Mesenchymal stem cell (in vitro differentiated cells and primary cell): ENCODE measurements at regions not wholly inside any gene's neighbourhood (a gene's known extent, or its start where the extent isn't known, plus 50 kb on each side); places are given as distances from the start of the nearest gene placed in this dataset.

ENCODE experiments used
- DNase-seq: peaks from one replicate; pipeline ENCODE4 v3.0.0-alpha.2; 2013
- H2AFZ ChIP-seq: one replicate; pipeline ENCODE4 v1.6.1; 2013; ENCODE audit warnings: low read depth, mild to moderate bottlenecking, control low read depth, inconsistent platforms, low read length, moderate library complexity
- H2AK5ac ChIP-seq: 2 replicates; pipeline ENCODE4 v1.6.1; 2013; ENCODE audit warnings: low read length, moderate library complexity, mild to moderate bottlenecking, inconsistent platforms; ENCODE audit not compliant: severe bottlenecking
- H2BK120ac ChIP-seq: one replicate; pipeline ENCODE4 v1.6.1; 2013; ENCODE audit warnings: low read depth, mild to moderate bottlenecking, inconsistent platforms, low read length, moderate library complexity
- H2BK12ac ChIP-seq, 2 experiments: one replicate each; pipeline ENCODE4 v1.6.1; 2013; ENCODE audit warnings: inconsistent platforms in 2 of 2, low read length in 2 of 2, mild to moderate bottlenecking in 2 of 2, moderate library complexity in 2 of 2, control low read depth in 1 of 2
- H2BK15ac ChIP-seq: one replicate; pipeline ENCODE4 v1.6.1; 2013; ENCODE audit warnings: mild to moderate bottlenecking, low read depth, inconsistent platforms; ENCODE audit not compliant: poor library complexity, severe bottlenecking
- H2BK5ac ChIP-seq: 2 replicates; pipeline ENCODE4 v1.6.1; 2013; ENCODE audit warnings: low read depth, mild to moderate bottlenecking, low read length, control low read depth, inconsistent platforms; ENCODE audit not compliant: poor library complexity, severe bottlenecking
- H3K14ac ChIP-seq, 2 experiments: one replicate each; pipeline ENCODE4 v1.6.1; 2013; ENCODE audit warnings: inconsistent platforms in 2 of 2, low read length in 2 of 2, control low read depth in 1 of 2, mild to moderate bottlenecking in 1 of 2, moderate library complexity in 1 of 2
- H3K18ac ChIP-seq, 2 experiments: one replicate each; pipeline ENCODE4 v1.6.1; 2013; ENCODE audit warnings: inconsistent platforms in 2 of 2, low read length in 2 of 2, control low read depth in 1 of 2, low read depth in 1 of 2, mild to moderate bottlenecking in 1 of 2
- H3K23ac ChIP-seq, 2 experiments: one replicate each; pipeline ENCODE4 v1.6.1; 2013; ENCODE audit warnings: inconsistent platforms in 2 of 2, low read length in 2 of 2, mild to moderate bottlenecking in 2 of 2, moderate library complexity in 2 of 2, control low read depth in 1 of 2
- H3K27ac ChIP-seq: 2 replicates; pipeline ENCODE4 v1.5.1; 2013; ENCODE audit warnings: mild to moderate bottlenecking, moderate library complexity, low read length, control low read depth, inconsistent platforms; ENCODE audit not compliant: poor library complexity, severe bottlenecking
- H3K27me3 ChIP-seq, 2 experiments: 2 replicates each; pipeline versions ENCODE4 v1.6.1 to v1.7.0; 2013; ENCODE audit warnings: low read length in 2 of 2, mild to moderate bottlenecking in 2 of 2, moderate library complexity in 2 of 2, control low read depth in 1 of 2, inconsistent platforms in 1 of 2; ENCODE audit not compliant: control insufficient read depth in 1 of 2, insufficient read depth in 1 of 2
- H3K36me3 ChIP-seq, 2 experiments: 2 replicates each; pipeline versions ENCODE4 v1.6.1 to v1.7.0; 2013; ENCODE audit warnings: low read length in 2 of 2, control low read depth in 1 of 2, inconsistent platforms in 1 of 2, low read depth in 1 of 2, mild to moderate bottlenecking in 1 of 2; ENCODE audit not compliant: insufficient read depth in 2 of 2, control insufficient read depth in 1 of 2
- H3K4ac ChIP-seq, 2 experiments: one replicate each; pipeline ENCODE4 v1.6.1; 2013; ENCODE audit warnings: inconsistent platforms in 2 of 2, low read length in 2 of 2, mild to moderate bottlenecking in 2 of 2, moderate library complexity in 2 of 2, control low read depth in 1 of 2, low read depth in 1 of 2
- H3K4me1 ChIP-seq: 2 replicates; pipeline ENCODE4 v1.6.1; 2013; ENCODE audit warnings: low read depth, low read length, control low read depth; ENCODE audit not compliant: control insufficient read depth, insufficient read depth
- H3K4me2 ChIP-seq: 2 replicates; pipeline ENCODE4 v1.6.1; 2013; ENCODE audit warnings: low read length, mild to moderate bottlenecking, inconsistent platforms; ENCODE audit not compliant: poor library complexity, severe bottlenecking
- H3K4me3 ChIP-seq, 2 experiments: 2 replicates each; pipeline versions ENCODE4 v1.5.1 to v1.7.0; 2013; ENCODE audit warnings: low read length in 2 of 2, mild to moderate bottlenecking in 2 of 2, control low read depth in 1 of 2, low read depth in 1 of 2; ENCODE audit not compliant: insufficient read depth in 1 of 2
- H3K79me1 ChIP-seq: replicated peaks from 2 replicates; pipeline ENCODE4 v1.6.1; 2013; ENCODE audit warnings: mild to moderate bottlenecking, control low read depth, low read length, inconsistent platforms; ENCODE audit not compliant: poor library complexity, severe bottlenecking
- H3K9ac ChIP-seq: 2 replicates; pipeline ENCODE4 v1.7.0; 2013; ENCODE audit warnings: mild to moderate bottlenecking, low read length, moderate library complexity
- H3K9me3 ChIP-seq: 2 replicates; pipeline ENCODE4 v1.7.0; 2013; ENCODE audit warnings: mild to moderate bottlenecking, low read length; ENCODE audit not compliant: control insufficient read depth
- H4K8ac ChIP-seq: one replicate; pipeline ENCODE4 v1.6.1; 2013; ENCODE audit warnings: inconsistent platforms, mild to moderate bottlenecking, low read length, moderate library complexity
- H4K91ac ChIP-seq: one replicate; pipeline ENCODE4 v1.6.1; 2013; ENCODE audit warnings: mild to moderate bottlenecking, low read length, inconsistent platforms
- WGBS: methylation state at CpG from one replicate; pipeline ENCODE4 v1.1.7; 2013; ENCODE audit warnings: mixed read lengths; 5-methylcytosine and 5-hydroxymethylcytosine counted together

GRCh38 chr1:90841473-90841872 lies 124.4 kb upstream of the BARHL2 start:
- Histone ChIP-seq H4K8ac (no peak overlapping the region), H3K9ac (no peak overlapping the region), H3K14ac (no peak overlapping the region), H2BK5ac (no peak overlapping the region), H2AFZ (no peak overlapping the region), H2BK12ac (no peak overlapping the region), H3K9me3 (no peaks in the 10 kb centered on the region), H2BK15ac (peak overlapping the region; percentile 4), H2AK5ac (no peak overlapping the region), H3K23ac (no peak overlapping the region), H3K4me3 (no peak overlapping the region), H3K4me2 (no peak overlapping the region), H3K36me3 (no peaks in the 10 kb centered on the region), H2BK120ac (no peak overlapping the region), H3K4ac (no peak overlapping the region), H3K18ac (no peak overlapping the region), H3K4me1 (no peaks in the 10 kb centered on the region), H3K79me1 (no peaks in the 10 kb centered on the region), H4K91ac (no peak overlapping the region), H3K27ac (no peak overlapping the region), H3K27me3 (peaks cover 5 to 72% of the 10 kb centered on the region in 2 experiments)
- 42% methylated on average over 8 of the region's 21 CpGs for WGBS
- DNase-seq = no peak

DNA sequence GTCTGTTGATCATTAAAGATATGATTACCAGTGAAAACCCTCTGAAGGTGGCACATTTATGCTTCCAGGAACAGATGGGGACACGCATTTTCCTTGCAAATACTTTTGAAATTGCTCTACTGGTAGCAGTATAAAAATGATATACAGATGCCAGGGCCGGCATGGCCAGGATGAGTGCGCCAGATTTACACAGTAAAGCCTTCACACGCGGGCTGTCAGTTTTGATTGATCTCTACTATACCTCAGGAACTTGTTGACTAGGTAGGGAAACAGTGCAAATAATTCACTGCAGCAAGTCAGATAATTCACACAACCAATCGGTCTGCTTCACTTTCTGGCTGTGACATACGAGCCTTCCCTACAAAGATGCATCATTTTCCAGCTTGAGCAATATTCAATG lies 123.2 kb upstream of the BARHL2 start:
- Histone ChIP-seq H3K18ac (no peak overlapping the region), H3K79me1 (no peaks in the 10 kb centered on the region), H3K9me3 (no peaks in the 10 kb centered on the region), H3K4ac (no peak overlapping the region), H3K27ac (no peak overlapping the region), H3K14ac (no peak overlapping the region), H3K23ac (no peak overlapping the region), H2BK5ac (no peak overlapping the region), H3K9ac (no peak overlapping the region), H3K4me3 (no peak overlapping the region), H2BK12ac (no peak overlapping the region), H2AK5ac (no peak overlapping the region), H2BK15ac (no peak overlapping the region), H3K4me1 (peaks cover 9% of the 10 kb centered on the region), H3K4me2 (no peak overlapping the region), H2BK120ac (no peak overlapping the region), H4K91ac (no peak overlapping the region), H2AFZ (no peak overlapping the region), H4K8ac (no peak overlapping the region), H3K27me3 (peaks cover 14 to 83% of the 10 kb centered on the region in 2 experiments), H3K36me3 (no peaks in the 10 kb centered on the region)
- WGBS = 55% methylated on average over 6 of the region's 7 CpGs
- DNase-seq = no peak

- no peak overlapping the region for H2BK12ac ChIP-seq
- no peak overlapping the region for H4K8ac ChIP-seq
- H3K4ac ChIP-seq = no peak overlapping the region
- H3K79me1 ChIP-seq = no peaks in the 10 kb centered on the region
- H3K18ac ChIP-seq = no peak overlapping the region
- WGBS = 95% methylated on average over 2 of the region's 5 CpGs
- no peak overlapping the region for H3K4me2 ChIP-seq
- H3K14ac ChIP-seq = no peak overlapping the region
- H3K4me3 ChIP-seq = no peak overlapping the region
- H2BK120ac ChIP-seq = no peak overlapping the region
- H3K4me1 ChIP-seq = peaks cover 11% of the 10 kb centered on the region
- no peak overlapping the region for H2AFZ ChIP-seq
- H3K9me3 ChIP-seq = no peaks in the 10 kb centered on the region
- no peak overlapping the region for H2AK5ac ChIP-seq
- peaks cover 23 to 87% of the 10 kb centered on the region in 2 experiments for H3K27me3 ChIP-seq
- no peak overlapping the region for H3K23ac ChIP-seq
- H3K27ac ChIP-seq = no peak overlapping the region
- no peak overlapping the region for H2BK5ac ChIP-seq
- DNase-seq = no peak
- no peaks in the 10 kb centered on the region for H3K36me3 ChIP-seq
- H2BK15ac ChIP-seq = no peak overlapping the region
- no peak overlapping the region for H3K9ac ChIP-seq
- no peak overlapping the region for H4K91ac ChIP-seq
Measured at GRCh38 chr1:90839323-90839722, 122.2 kb upstream of the BARHL2 start.

DNA sequence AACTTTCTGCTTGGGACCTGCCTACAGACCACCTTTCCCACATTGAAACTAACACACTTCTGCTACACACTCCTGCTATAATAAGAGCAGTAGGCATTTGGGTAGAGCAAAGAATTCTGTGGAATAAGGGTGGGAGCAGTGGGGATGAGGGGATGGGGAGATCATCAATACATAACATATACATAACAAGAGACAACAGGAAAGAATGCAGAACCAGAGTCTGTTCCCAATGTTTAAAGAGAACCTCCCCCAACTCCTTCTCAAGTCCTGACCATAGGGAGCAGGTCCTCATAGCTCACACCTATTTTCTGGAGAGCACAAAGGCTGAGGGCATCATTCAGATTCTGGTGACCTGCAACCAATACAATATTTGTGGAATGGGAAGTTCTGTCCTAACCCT lies 121.6 kb upstream of the BARHL2 start:
- Histone ChIP-seq H3K4me1 (peaks cover 11% of the 10 kb centered on the region), H3K9ac (no peak overlapping the region), H3K14ac (no peak overlapping the region), H3K36me3 (no peaks in the 10 kb centered on the region), H3K23ac (no peak overlapping the region), H3K79me1 (no peaks in the 10 kb centered on the region), H4K8ac (no peak overlapping the region), H3K4ac (no peak overlapping the region), H2BK15ac (no peak overlapping the region), H2BK12ac (no peak overlapping the region), H2BK5ac (no peak overlapping the region), H2BK120ac (no peak overlapping the region), H3K27me3 (peaks cover 24 to 89% of the 10 kb centered on the region in 2 experiments), H3K4me3 (no peak overlapping the region), H4K91ac (no peak overlapping the region), H3K18ac (no peak overlapping the region), H3K27ac (no peak overlapping the region), H2AFZ (no peak overlapping the region), H3K4me2 (no peak overlapping the region), H3K9me3 (no peaks in the 10 kb centered on the region), H2AK5ac (no peak overlapping the region)
- DNase-seq = no peak
